ENCODE measurements at regions not wholly inside any gene's neighbourhood (a gene's known extent, or its start where the extent isn't known, plus 50 kb on each side); places are given as distances from the start of the nearest gene placed in this dataset.
"Not testable (repeated sequence)": the region's sequence is repeated elsewhere in the genome, so short reads cannot be mapped to it uniquely, and the experiment has no call there.

GRCh38 chr6:87763276-87763675, 61.2 kb upstream of the AKIRIN2 start:
- no peak for DNase-seq (ENCODE audit: low spot score)

GRCh38 chr6:87762116-87762515, 60.1 kb upstream of the AKIRIN2 start:
- DNase-seq (ENCODE audit: low spot score) = no peak

GRCh38 chr6:87757792-87758191, 55.8 kb upstream of the AKIRIN2 start:
- DNase-seq (ENCODE audit: low spot score) = no peak

- DNase-seq (ENCODE audit: low spot score) = peak; percentile 15
Measured at GRCh38 chr6:87756858-87757257, 54.8 kb upstream of the AKIRIN2 start.

- no peak for DNase-seq (ENCODE audit: low spot score)
Measured at GRCh38 chr6:87755708-87756671, 54.0 kb upstream of the AKIRIN2 start.

GRCh38 chr6:87754828-87755227, 52.8 kb upstream of the AKIRIN2 start:
- DNase-seq (ENCODE audit: low spot score) = no peak

GRCh38 chr6:87753131-87753685, 51.2 kb upstream of the AKIRIN2 start:
- no peak for DNase-seq (ENCODE audit: low spot score)

- DNase-seq (ENCODE audit: low spot score) = not testable (repeated sequence)
Measured at GRCh38 chr6:87752503-87752902, 50.5 kb upstream of the AKIRIN2 start.

Data from kidney capillary endothelial cell (primary cell).